ENCODE measurements at regions not wholly inside any gene's neighbourhood (a gene's known extent, or its start where the extent isn't known, plus 50 kb on each side); places are given as distances from the start of the nearest gene placed in this dataset.

GRCh38 chr6:121885399-121886152, 450.1 kb downstream of the GJA1 start:
- no peak overlapping the region for H3K4ac ChIP-seq (ENCODE audit: low read depth, low read length)
- no peak overlapping the region for H3T11ph ChIP-seq (ENCODE audit: low read length)
- Mint-ChIP-seq H3K4me3 (no peak overlapping the region), H3K27ac (no peak overlapping the region; a peak in 1 of 7 replicates), H3K4me1 (peaks cover 14 to 41% of the 10 kb centered on the region in 2 experiments), H3K27me3 (ENCODE audit: low read depth) (no peaks in the 10 kb centered on the region), H3K36me3 (ENCODE audit: insufficient read depth in 1 of 3, low read depth in 3 of 3) (no peaks in the 10 kb centered on the region), H3K9me3 (0 out of 5 replicates have a peak, but pooled peaks cover 0 to 2% of the 10 kb centered on the region in 2 experiments)
- no peak overlapping the region for H2BK12ac ChIP-seq (ENCODE audit: insufficient read length, low read depth, low read length)
- no peak overlapping the region for H4K91ac ChIP-seq (ENCODE audit: insufficient read length, low read depth, low read length)
- TF ChIP-seq, protein P1, sequence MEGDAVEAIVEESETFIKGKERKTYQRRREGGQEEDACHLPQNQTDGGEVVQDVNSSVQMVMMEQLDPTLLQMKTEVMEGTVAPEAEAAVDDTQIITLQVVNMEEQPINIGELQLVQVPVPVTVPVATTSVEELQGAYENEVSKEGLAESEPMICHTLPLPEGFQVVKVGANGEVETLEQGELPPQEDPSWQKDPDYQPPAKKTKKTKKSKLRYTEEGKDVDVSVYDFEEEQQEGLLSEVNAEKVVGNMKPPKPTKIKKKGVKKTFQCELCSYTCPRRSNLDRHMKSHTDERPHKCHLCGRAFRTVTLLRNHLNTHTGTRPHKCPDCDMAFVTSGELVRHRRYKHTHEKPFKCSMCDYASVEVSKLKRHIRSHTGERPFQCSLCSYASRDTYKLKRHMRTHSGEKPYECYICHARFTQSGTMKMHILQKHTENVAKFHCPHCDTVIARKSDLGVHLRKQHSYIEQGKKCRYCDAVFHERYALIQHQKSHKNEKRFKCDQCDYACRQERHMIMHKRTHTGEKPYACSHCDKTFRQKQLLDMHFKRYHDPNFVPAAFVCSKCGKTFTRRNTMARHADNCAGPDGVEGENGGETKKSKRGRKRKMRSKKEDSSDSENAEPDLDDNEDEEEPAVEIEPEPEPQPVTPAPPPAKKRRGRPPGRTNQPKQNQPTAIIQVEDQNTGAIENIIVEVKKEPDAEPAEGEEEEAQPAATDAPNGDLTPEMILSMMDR (conservative IDR thresholded peaks at IDR 0.05) = no peak
- H3K9ac ChIP-seq (ENCODE audit: extremely low read depth, insufficient read length, low read length) = no peak overlapping the region
- H4K5ac ChIP-seq (ENCODE audit: insufficient read length, low read depth, low read length) = no peak overlapping the region
- no peak for DNase-seq
- no peaks in the 10 kb centered on the region for H3K23me2 ChIP-seq (ENCODE audit: insufficient read length, low read depth, low read length, poor library complexity, severe bottlenecking)
- H2BK20ac ChIP-seq (ENCODE audit: low read depth, low read length, poor library complexity, severe bottlenecking) = no peak overlapping the region
- H4K20me1 ChIP-seq (ENCODE audit: control insufficient read depth, insufficient read depth, insufficient read length) = no peaks in the 10 kb centered on the region
- H4K8ac ChIP-seq (replicated peaks; ENCODE audit: insufficient read length, low read depth, low read length) = no peak overlapping the region
- no peak overlapping the region for H3K56ac ChIP-seq (ENCODE audit: insufficient read length, low read depth, low read length)
- no peaks in the 10 kb centered on the region for H3K79me1 ChIP-seq (ENCODE audit: insufficient read depth, low read depth, low read length, poor library complexity, severe bottlenecking)
- H3K9me3 ChIP-seq (ENCODE audit: control insufficient read depth, low read depth, low read length) = no peaks in the 10 kb centered on the region
- no peak overlapping the region for H2BK15ac ChIP-seq (ENCODE audit: low read depth, low read length)
- H2AFZ ChIP-seq (ENCODE audit: low read length) = no peak overlapping the region
- no peaks in the 10 kb centered on the region; the same call in 1 of the 2 replicates for H3K4me1 ChIP-seq (ENCODE audit: insufficient read depth, low read length)
- no peak overlapping the region for H2AK5ac ChIP-seq (ENCODE audit: insufficient read length, low read length)
- H3K14ac ChIP-seq (ENCODE audit: insufficient read depth, low read length) = no peak overlapping the region
- no peaks in the 10 kb centered on the region for H3K79me2 ChIP-seq (ENCODE audit: insufficient read depth, low read length)
- no peak overlapping the region for H3K4me2 ChIP-seq (ENCODE audit: insufficient read depth, insufficient read length, low read length)
- no CpG with 5 or more reads among the region's 3 CpGs for WGBS (ENCODE audit: extremely low coverage, insufficient read length, low lambda C conversion rate)
- H2BK120ac ChIP-seq (ENCODE audit: low read depth, low read length, poor library complexity, severe bottlenecking) = no peak overlapping the region
- no peaks in the 10 kb centered on the region for H3K27me3 ChIP-seq (ENCODE audit: insufficient read depth, low read length)
- H3K27ac ChIP-seq (ENCODE audit: insufficient read length, low read depth, low read length) = no peak overlapping the region
- H2BK5ac ChIP-seq (ENCODE audit: insufficient read length, low read length) = no peak overlapping the region
- H3K23ac ChIP-seq (ENCODE audit: insufficient read length, low read depth, low read length) = no peak overlapping the region
- H3K18ac ChIP-seq (ENCODE audit: insufficient read length, low read depth, low read length) = no peak overlapping the region

All from H9 (cell line).